Stimulated activated CD4-positive, alpha-beta T cell treated with anti-CD3 and anti-CD28 coated beads, Interleukin-1b, Interleukin-23, amount 100 ng/mL, for 24 hours (primary cell): ENCODE measurements at regions not wholly inside any gene's neighbourhood (a gene's known extent, or its start where the extent isn't known, plus 50 kb on each side); places are given as distances from the start of the nearest gene placed in this dataset.
"Not testable (repeated sequence)": the region's sequence is repeated elsewhere in the genome, so short reads cannot be mapped to it uniquely, and the experiment has no call there.

Experiments used
- DNase-seq, 4 experiments: peaks; one replicate each; pipeline ENCODE4 v3.0.0-alpha.2; 2020; ENCODE audit warnings: low read depth in 4 of 4, low spot score in 1 of 4

- not testable (repeated sequence) for DNase-seq
Measured at GRCh38 chr16:32847379-32847778, 171.4 kb upstream of the TP53TG3 start.

- not testable (repeated sequence) for DNase-seq
Measured at GRCh38 chr16:32845572-32845971, 169.6 kb upstream of the TP53TG3 start.

GRCh38 chr16:32842844-32843243, 166.9 kb upstream of the TP53TG3 start:
- DNase-seq: not testable (repeated sequence)

- DNase-seq: not testable (repeated sequence)
Measured at GRCh38 chr16:32807280-32807679, 131.3 kb upstream of the TP53TG3 start.

GRCh38 chr16:32805639-32806038, 129.7 kb upstream of the TP53TG3 start:
- not testable (repeated sequence) for DNase-seq
